ENCODE measurements at regions not wholly inside any gene's neighbourhood (a gene's known extent, or its start where the extent isn't known, plus 50 kb on each side); places are given as distances from the start of the nearest gene placed in this dataset.
A peak's percentile ranks its signal among the peaks of the same experiment; 100 is the strongest.

GRCh38 chr12:124635316-124635715 is 67.9 kb upstream of the NCOR2 start:
- H3K4me3 Mint-ChIP-seq: no peak overlapping the region
- H3K36me3 Mint-ChIP-seq: no peaks in the 10 kb centered on the region
- H3K27me3 Mint-ChIP-seq: peaks cover 0 to 6% (median 0%) of the 10 kb centered on the region in 5 donors
- peaks cover 9 to 14% (median 12%) of the 10 kb centered on the region in 4 donors for H3K4me1 Mint-ChIP-seq
- POLR2A ChIA-PET: interaction anchor here (0.7 kb wide), 1 partner anchor 194 kb away, joined by 6 read pairs; no protein-coding TSS in a partner anchor
- peaks cover 0 to 3% (median 0%) of the 10 kb centered on the region in 9 donors for H3K9me3 Mint-ChIP-seq
- DNase-seq (no peak), ATAC-seq (no peak)
- H3K27ac Mint-ChIP-seq: no peak overlapping the region

GRCh38 chr12:124633365-124634362 is 66.3 kb upstream of the NCOR2 start:
- POLR2A ChIA-PET: no interaction called here
- Mint-ChIP-seq H3K4me3 (no peak overlapping the region), H3K27ac (peak overlapping the region in 3 of 10 donors; percentile 34 to 64 (median 48)), H3K36me3 (no peaks in the 10 kb centered on the region), H3K27me3 (peaks cover 0 to 6% (median 0%) of the 10 kb centered on the region in 5 donors), H3K9me3 (peaks cover 0 to 3% (median 0%) of the 10 kb centered on the region in 9 donors), H3K4me1 (peaks cover 6 to 14% (median 12%) of the 10 kb centered on the region in 4 donors)
- no peak for DNase-seq
- ATAC-seq: no peak

- H3K27ac Mint-ChIP-seq: no peak overlapping the region
- H3K4me1 Mint-ChIP-seq: peaks cover 8 to 14% (median 12%) of the 10 kb centered on the region in 4 donors
- POLR2A ChIA-PET: no interaction called here
- H3K9me3 Mint-ChIP-seq: peaks cover 0 to 3% (median 0%) of the 10 kb centered on the region in 9 donors
- no peaks in the 10 kb centered on the region for H3K36me3 Mint-ChIP-seq
- H3K27me3 Mint-ChIP-seq: peaks cover 0 to 6% (median 0%) of the 10 kb centered on the region in 5 donors
- H3K4me3 Mint-ChIP-seq: no peak overlapping the region
- no peak for ATAC-seq
- DNase-seq: no peak
Observed at GRCh38 chr12:124632519-124632984, 65.1 kb upstream of the NCOR2 start.

GRCh38 chr12:124631681-124632256 is 64.4 kb upstream of the NCOR2 start:
- H3K4me3 Mint-ChIP-seq: no peak overlapping the region
- H3K4me1 Mint-ChIP-seq: peaks cover 8 to 14% (median 11%) of the 10 kb centered on the region in 4 donors
- DNase-seq: no peak
- ATAC-seq: no peak
- no peak overlapping the region for H3K27ac Mint-ChIP-seq
- peaks cover 0 to 3% (median 0%) of the 10 kb centered on the region in 9 donors for H3K9me3 Mint-ChIP-seq
- H3K36me3 Mint-ChIP-seq: no peaks in the 10 kb centered on the region
- POLR2A ChIA-PET: no interaction called here
- H3K27me3 Mint-ChIP-seq: peaks cover 0 to 6% (median 0%) of the 10 kb centered on the region in 5 donors

GRCh38 chr12:124630791-124631313 is 63.4 kb upstream of the NCOR2 start:
- ATAC-seq: no peak
- no peak overlapping the region for H3K27ac Mint-ChIP-seq
- H3K4me1 Mint-ChIP-seq: peaks cover 2 to 5% (median 3%) of the 10 kb centered on the region in 4 donors
- POLR2A ChIA-PET: no interaction called here
- no peak for DNase-seq
- H3K4me3 Mint-ChIP-seq: no peak overlapping the region
- no peaks in the 10 kb centered on the region for H3K36me3 Mint-ChIP-seq
- no peaks in the 10 kb centered on the region for H3K9me3 Mint-ChIP-seq
- H3K27me3 Mint-ChIP-seq: peaks cover 0 to 6% (median 0%) of the 10 kb centered on the region in 5 donors

GRCh38 chr12:124629789-124630480 is 62.5 kb upstream of the NCOR2 start:
- Mint-ChIP-seq H3K27me3 (peaks cover 0 to 6% (median 0%) of the 10 kb centered on the region in 5 donors), H3K9me3 (no peaks in the 10 kb centered on the region), H3K4me3 (no peak overlapping the region), H3K4me1 (peaks cover 0 to 9% (median 3%) of the 10 kb centered on the region in 4 donors), H3K36me3 (no peaks in the 10 kb centered on the region), H3K27ac (peak overlapping the region in 1 of 10 donors; percentile 60)
- DNase-seq (no peak), ATAC-seq (no peak)
- POLR2A ChIA-PET: no interaction called here

GRCh38 chr12:124629117-124629516 is 61.7 kb upstream of the NCOR2 start:
- no peak overlapping the region for H3K27ac Mint-ChIP-seq
- H3K27me3 Mint-ChIP-seq: peaks cover 0 to 6% (median 0%) of the 10 kb centered on the region in 5 donors
- peaks cover 0 to 9% (median 3%) of the 10 kb centered on the region in 4 donors for H3K4me1 Mint-ChIP-seq
- no peak overlapping the region for H3K4me3 Mint-ChIP-seq
- DNase-seq (no peak), ATAC-seq (no peak)
- no peaks in the 10 kb centered on the region for H3K36me3 Mint-ChIP-seq
- POLR2A ChIA-PET: no interaction called here
- H3K9me3 Mint-ChIP-seq: no peaks in the 10 kb centered on the region

- Mint-ChIP-seq H3K4me3 (no peak overlapping the region), H3K27ac (no peak overlapping the region), H3K27me3 (peaks cover 0 to 3% (median 0%) of the 10 kb centered on the region in 5 donors), H3K36me3 (no peaks in the 10 kb centered on the region), H3K4me1 (peaks cover 0 to 6% (median under 1%) of the 10 kb centered on the region in 4 donors), H3K9me3 (no peaks in the 10 kb centered on the region)
- POLR2A ChIA-PET: no interaction called here
- no peak for DNase-seq
- no peak for ATAC-seq
Observed at GRCh38 chr12:124627956-124628355, 60.5 kb upstream of the NCOR2 start.

- no peak for ATAC-seq
- Mint-ChIP-seq H3K4me1 (peaks cover 0 to 4% (median under 1%) of the 10 kb centered on the region in 4 donors), H3K36me3 (no peaks in the 10 kb centered on the region), H3K4me3 (no peak overlapping the region), H3K9me3 (no peaks in the 10 kb centered on the region), H3K27me3 (no peaks in the 10 kb centered on the region), H3K27ac (no peak overlapping the region)
- DNase-seq: no peak
- POLR2A ChIA-PET: no interaction called here
Observed at GRCh38 chr12:124626971-124627411, 59.6 kb upstream of the NCOR2 start.

GRCh38 chr12:124625867-124626675 is 58.7 kb upstream of the NCOR2 start:
- Mint-ChIP-seq H3K4me3 (peak overlapping the region in 1 of 10 donors; percentile 14), H3K36me3 (no peaks in the 10 kb centered on the region), H3K27ac (peak overlapping the region in 3 of 10 donors; percentile 51 to 83 (median 66)), H3K9me3 (no peaks in the 10 kb centered on the region), H3K27me3 (no peaks in the 10 kb centered on the region), H3K4me1 (peaks cover 0 to 4% (median under 1%) of the 10 kb centered on the region in 4 donors)
- DNase-seq (no peak), ATAC-seq (no peak)
- POLR2A ChIA-PET: no interaction called here

GRCh38 chr12:124624823-124625222 is 57.4 kb upstream of the NCOR2 start:
- POLR2A ChIA-PET: no interaction called here
- H3K4me3 Mint-ChIP-seq: no peak overlapping the region
- ATAC-seq (no peak), DNase-seq (no peak)
- H3K9me3 Mint-ChIP-seq: no peaks in the 10 kb centered on the region
- H3K36me3 Mint-ChIP-seq: no peaks in the 10 kb centered on the region
- no peaks in the 10 kb centered on the region for H3K27me3 Mint-ChIP-seq
- no peak overlapping the region for H3K27ac Mint-ChIP-seq
- peaks cover 0 to 4% (median under 1%) of the 10 kb centered on the region in 4 donors for H3K4me1 Mint-ChIP-seq
